SHP77 (cell line): ENCODE measurements at regions not wholly inside any gene's neighbourhood (a gene's known extent, or its start where the extent isn't known, plus 50 kb on each side); places are given as distances from the start of the nearest gene placed in this dataset.
"Not testable (repeated sequence)": the region's sequence is repeated elsewhere in the genome, so short reads cannot be mapped to it uniquely, and the experiment has no call there.

Experiments
- DNase-seq, 2 experiments: peaks; one replicate each; lab custom pipeline; 2025; lab: John Stamatoyannopoulos, UW

DNA sequence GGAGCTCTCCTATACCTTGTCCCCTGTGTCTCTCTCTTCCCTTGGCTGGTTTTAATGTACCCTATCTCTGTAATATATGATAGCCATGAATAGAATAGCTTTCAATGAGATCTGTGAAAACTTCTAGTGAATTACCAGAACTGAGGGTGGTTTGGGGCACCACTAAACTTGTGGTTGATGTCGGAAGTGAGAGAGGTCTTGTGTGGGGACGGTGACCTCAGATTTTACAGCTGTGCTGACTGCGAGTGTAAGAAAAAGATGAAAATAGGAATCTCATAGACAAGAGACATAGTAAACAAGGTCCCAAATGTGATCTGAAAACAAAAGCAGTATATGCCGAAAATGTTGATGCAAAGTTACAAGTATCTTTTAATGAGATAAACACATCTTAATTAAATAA is 332.0 kb upstream of the SPHKAP start:
- DNase-seq, result not testable (repeated sequence)

DNA sequence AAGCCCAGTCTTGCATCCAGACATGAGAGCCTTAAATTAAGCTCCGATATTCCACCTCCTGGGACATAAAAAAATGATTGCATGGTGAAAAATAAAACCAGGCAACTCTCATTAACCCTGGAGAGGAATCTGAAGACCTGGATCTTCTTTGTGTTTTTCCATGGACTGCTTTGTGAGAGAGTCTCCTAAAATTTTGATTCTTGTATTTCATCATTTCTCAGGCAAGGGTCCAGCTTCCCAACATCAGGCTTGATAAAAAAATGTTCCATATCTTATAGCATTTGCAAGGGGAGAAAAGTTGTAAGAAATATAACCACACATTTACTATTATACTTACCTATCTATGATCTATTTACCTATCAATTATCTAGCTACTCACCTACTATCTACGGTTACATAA is 327.5 kb upstream of the SPHKAP start:
- no peak for DNase-seq

DNA sequence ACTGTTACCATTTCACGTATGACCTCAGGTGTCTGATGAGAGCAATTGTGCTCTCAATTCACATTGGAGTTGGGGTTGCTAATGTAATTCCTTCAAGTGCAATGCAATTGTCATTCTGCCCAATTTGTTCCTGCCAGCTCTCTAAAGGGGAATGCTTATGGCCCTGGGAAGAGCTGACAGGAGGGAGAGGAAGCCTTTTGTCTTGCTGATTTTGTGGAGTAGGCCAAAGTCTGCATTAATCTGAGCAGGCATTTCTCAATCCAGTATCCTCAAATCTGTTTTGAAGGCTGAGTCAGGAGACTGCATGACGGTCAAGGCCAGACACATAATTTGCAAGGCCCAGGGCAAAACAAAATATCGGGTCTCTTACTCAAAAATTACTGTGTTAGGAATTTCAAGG is 326.4 kb upstream of the SPHKAP start:
- no peak for DNase-seq

DNA sequence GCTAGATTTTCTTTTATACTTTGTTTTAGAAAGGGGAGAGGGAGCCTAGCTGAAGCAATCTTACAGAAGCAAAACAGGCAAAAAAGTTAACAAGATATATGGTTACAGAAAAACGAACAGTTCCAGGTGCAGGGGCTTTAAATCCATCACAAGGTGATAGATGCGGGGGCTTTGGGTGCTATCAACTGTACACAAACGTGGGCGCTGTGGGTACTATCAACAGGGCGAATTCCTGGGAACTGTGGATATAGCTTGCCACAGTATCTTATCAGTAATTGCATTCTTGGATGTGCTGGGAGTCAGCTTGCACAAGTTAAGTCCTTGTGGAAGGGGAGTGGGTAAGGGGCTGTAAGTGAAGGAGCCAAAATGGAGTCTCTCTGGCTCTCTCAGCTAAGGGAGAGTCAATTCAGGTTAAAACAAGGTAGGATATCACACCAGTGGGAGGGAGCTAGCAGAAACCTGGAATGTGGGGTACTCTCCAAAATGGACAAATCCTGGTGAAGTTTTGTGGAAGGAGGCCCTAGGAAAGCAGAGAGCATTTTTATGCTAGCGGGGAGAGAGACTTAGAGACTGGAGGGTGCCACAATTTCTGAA is 325.8 kb upstream of the SPHKAP start:
- DNase-seq, result no peak

DNA sequence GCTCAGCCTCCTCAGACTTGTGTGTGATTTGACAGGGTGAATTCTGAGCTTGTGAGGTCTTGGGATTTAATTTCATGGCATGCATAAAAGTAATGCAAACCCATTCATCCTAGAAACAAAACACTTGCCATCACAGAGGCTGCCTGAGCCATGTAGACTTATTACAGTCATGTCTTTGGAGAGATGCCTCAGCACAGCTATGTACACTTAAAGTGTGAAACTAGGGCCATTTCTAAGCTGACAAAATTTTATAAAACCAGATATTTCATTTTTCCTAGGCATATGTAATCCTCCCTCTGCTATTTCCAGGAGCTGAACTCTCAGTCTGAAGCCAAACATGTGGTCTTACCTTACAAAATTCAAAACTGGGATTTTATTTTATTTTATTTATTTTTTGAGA is 322.2 kb upstream of the SPHKAP start:
- no peak for DNase-seq

DNA sequence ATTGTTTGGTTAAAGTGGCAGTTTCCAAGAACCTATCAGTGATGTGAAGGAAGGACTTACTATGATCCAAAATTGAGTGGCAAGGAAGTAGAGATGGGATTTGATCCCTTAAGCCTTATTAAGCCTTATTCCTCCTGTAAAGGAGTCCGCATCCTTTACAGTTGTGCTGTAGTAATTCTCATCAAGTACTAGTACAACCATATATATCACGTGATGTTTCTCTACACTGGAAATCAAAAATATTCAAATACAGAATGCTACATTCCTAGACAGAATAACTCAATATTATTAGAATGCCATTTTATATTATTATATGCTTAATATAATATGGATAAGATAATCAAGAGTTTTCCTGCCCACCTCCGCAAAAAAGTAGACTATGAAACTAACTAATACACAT is 312.4 kb upstream of the SPHKAP start:
- no peak for DNase-seq

DNA sequence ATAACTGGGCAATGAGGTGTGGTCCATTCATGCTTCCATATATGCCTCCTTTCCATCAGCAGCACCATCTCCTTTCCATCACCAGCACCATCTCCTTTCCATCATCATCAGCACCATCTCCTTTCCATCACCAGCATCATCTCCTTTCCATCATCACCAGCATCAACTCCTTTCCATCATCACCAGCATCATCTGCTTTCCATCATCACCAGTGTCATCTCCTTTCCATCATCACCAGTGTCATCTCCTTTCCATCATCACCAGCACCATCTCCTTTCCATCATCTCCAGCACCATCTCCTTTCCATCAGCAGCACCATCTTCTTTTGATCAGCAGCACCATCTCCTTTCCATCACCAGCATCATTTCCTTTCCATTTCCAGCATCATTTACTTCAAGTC is 297.5 kb upstream of the SPHKAP start:
- no peak for DNase-seq

DNA sequence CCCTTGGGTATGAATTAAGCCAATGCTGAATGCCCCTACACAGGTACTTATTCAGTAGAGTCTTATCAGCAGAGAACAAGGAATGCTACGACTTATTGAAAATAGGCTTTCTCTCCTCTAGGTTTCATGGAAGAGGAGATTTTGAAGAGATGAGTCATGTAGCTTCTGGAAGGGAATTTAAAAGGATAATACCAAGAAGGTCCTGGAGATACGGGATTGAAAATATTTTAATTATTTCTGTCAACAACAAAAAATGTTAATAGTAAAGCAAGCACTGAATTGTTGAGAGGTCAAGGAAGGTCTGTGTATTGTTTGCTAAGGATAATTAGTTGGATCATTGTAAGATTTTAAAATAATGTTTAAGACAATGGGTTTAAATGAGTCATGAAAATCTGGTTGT is 293.0 kb upstream of the SPHKAP start:
- DNase-seq, result no peak

DNA sequence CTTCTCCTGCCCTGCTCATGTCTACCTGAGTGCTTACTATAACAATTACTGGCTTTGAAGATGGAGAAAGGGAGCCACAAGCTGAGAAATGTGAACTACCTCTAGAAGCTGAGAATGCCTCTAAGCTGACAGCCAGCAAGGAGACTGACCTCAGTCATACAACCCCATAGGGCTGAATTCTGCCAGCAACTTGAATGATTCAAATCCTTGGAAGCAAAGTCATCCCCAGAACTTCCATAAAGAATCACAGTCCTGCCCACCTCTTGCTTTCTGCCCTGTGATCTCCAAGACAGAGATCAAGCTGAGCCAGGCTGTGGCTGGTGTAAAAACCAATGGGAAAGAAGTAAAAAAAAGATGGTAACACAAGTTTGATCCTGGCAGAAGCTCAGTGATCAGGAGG is 288.2 kb upstream of the SPHKAP start:
- no peak for DNase-seq

DNA sequence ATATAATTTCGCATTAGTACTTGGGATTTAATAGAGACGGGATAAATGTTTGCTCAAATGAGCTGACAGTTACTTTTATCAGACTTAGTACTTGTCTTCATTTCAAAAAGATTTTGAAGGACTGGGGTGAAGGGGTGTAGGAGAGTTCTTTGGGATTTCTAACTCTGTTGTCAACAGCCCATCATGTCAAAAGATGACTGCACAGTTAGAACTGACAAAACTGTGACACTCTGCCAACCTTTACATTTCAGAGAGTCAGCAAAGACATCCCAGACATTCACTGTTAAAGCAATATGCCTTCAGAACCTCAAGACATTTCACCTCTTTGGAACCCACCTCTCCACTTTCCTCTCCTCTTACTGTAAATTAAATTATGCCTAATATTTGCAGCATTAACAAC is 285.4 kb upstream of the SPHKAP start:
- DNase-seq, result no peak

DNA sequence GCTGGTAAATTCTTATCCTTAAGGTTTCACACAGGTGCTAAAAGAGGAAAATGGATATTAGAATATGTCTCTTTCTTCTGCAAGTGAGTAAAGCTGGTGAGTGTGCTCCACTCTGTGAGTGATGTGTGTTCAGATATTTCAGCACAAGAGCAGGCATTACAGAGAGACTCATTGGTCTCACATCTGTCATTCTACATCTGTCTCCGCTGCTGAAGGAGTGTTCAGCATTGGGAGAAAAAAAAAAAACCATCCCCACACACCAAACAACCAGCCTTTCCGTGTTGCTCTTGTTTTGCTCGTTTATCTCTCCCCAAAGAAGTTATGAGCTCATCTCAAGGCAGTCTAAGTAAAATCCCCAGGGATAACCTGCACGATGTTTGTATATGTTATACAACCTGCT is 283.9 kb upstream of the SPHKAP start:
- no peak for DNase-seq

DNA sequence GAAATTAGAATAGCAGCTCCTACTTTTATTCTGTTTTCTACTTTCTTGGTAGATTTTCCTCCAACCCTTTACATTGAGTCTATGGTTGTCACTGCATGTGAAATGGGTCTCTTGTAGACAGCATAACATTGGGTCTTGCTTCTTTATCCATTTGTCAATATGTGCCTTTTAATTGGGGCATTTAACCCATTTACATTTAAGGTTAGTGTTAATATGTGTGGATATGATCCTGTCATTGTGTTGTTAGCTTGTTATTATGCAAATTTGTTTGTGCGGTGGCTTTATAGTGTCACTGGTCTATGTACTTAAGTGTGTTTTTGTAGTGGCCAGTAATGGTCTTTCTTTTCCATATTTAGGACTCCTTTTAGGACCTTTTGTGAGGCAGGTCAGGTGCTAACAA is 276.9 kb upstream of the SPHKAP start:
- no peak for DNase-seq

DNA sequence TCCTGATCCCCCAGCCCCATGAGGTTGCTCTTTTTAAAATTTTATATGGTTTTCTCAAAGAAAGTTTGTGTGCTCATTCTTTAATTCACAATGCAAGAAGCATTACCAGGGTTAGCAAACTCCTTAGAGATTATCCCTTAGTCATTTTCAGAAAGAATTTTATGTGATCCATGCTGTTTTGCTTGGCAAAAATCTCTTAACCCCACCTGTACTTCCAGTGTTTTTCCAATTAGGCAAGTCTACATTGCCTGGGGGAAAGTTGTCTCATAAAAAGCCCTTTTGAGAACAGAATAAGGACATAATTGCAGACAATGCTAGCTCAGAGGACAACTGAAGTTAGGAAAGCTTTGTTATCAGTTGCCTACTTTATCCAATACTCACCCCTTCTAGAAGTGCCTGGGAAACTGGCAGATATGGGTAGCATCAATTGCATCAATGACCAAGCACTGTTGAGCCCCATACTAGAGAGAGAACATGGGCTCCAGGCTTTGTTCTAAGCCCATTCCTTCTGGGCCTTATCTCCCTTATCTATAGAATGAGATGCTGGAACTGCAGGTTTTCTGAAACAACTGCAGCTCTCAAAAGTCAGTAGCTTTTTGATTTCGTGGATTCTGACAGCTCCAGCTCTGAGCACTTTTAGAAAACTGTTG is 265.9 kb upstream of the SPHKAP start:
- peak in 1 of 2 experiments; percentile 5 for DNase-seq

DNA sequence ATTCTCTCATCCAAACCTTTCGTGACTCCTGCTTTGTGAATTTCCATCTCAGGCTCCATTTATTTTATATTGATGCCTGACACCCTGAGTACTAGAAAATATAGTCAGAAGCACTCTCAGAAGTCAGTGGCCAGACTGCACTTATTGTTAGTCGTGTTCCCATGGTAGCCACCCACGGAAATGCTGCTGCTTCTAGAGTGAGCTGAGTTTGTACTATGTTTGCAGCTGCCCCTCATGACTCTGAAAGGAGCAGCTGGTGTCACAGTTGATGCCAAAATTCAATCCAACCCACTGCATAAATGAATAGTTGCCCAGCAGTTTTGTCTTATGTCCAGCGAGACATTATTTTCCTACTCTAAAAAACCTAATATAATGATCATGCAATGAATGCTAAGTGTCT is 265.2 kb upstream of the SPHKAP start:
- DNase-seq, result peak; percentile 86 to 87

DNA sequence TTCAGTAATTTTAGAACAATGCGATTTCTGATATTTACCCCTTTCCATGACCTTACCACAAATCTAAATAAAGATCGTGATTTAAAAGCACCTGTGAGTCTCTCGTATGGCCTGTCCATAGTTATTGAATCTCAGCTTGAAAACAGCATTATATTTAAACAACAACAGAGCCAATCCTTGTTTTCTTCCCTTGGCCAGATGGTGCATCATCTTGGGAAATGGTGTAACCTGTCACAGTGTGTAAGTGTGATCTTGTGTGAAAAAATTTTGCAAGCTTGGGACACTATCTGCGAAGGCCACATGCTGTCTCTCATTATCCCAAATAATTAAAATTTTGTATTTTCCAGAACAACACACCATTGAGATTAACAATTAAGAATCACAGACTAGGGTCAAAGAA is 262.7 kb upstream of the SPHKAP start:
- DNase-seq, result no peak

DNA sequence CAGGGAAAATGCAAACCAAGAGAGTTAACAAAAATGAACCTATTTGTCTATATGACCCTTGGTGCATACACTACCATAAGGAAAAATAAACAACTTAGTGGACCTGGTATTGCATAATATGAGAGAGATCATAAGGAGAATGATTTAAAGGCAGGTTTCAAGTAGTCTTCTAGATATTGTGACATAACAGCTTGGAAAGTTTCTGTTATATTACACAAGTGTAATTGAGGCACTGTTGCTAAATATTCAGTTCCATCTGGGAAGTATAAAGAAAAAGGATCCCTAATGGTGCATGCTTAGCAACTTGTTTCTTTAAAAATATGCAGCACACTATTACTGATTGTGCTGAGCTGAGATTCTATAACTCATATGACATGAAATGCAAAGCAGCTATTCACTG is 252.2 kb upstream of the SPHKAP start:
- no peak for DNase-seq

DNA sequence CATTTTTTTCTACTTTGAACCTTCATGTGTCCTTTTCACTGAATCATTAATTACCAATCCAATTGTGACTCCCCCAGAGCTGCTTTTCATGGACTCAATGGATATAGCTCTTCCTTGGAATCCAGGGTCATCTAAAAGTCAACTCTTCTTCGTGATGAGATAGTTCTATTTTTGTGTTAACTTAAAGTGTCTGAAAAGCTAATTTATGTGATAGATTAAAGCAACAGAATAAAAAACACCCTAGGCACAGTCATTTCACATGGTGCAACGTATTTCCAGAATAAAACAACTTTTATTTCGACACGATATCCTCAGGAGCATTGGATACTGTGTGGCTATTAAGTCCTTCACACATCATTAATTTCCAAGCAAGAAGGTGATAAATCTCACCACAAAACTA is 250.6 kb upstream of the SPHKAP start:
- no peak for DNase-seq

DNA sequence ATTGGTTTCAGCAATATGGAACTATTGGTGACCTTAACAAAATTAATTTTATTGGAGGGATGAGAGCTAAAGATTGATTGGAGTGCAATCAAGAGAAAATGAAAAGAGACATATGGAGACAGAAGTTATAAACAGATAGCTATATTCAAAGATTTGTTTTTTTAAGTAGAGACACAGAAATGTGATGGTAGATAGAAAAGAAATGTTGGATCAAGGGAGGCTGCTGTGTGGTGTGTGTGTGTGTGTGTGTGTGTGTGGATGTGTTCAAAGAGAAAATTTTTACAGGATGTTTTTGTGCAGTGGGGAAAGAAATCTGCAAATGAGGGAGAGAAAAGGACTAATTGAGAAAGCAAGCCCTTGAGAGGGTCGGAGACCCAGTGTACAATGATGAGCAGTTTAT is 249.5 kb upstream of the SPHKAP start:
- DNase-seq, result no peak

DNA sequence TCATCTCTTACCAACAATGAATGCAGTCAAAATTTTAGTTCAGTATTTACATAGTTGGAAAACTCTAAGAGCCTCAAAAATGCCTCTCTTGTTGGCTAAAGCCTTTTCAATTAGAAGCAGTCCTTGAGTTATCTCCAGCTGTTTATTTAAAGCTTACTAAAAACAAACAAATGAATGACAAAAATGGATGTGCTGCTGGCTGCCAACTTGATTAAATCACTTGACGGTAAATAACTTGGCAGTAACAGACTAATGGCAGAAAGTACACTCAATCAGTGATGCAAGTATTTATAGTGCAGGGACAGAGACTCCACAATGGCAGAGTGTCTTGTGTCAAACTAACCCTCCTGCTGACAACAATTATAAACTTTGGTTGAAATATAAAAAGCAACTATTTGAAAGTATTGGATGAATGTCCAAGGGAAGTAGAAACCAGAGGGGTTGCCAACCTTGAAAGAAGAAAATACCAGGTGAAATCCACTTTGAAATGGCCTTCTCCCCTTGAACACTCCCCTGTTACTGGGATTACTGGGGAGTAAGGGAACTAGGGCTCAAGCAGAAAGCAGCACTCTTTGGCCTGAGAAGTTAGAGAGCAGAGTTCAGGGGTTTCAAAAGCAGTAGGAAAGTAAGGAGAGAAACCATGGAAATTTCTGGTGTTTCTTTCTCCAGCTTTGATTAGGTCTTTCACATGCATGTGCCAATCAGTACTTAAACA is 245.2 kb upstream of the SPHKAP start:
- no peak for DNase-seq

DNA sequence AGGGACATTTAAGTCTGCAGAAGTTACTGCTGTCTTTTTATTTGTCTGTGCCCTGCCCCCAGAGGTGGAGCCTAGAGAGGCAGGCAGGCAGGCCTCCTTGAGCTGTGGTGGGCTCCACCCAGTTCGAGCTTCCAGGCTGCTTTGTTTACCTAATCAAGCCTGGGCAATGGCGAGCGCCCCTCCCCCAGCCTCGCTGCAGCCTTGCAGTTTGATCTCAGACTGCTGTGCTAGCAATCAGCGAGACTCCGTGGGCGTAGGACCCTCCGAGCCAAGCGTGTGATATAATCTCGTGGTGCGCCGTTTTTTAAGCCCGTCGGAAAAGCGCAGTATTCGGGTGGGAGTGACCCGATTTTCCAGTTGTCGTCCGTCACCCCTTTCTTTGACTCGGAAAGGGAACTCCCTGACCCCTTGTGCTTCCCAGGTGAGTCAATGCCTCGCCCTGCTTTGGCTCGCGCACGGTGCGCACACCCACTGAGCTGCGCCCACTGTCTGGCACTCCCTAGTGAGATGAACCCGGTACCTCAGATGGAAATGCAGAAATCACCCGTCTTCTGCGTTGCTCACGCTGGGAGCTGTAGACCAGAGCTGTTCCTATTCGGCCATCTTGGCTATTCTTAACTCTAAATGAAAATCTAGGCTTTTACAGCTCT is 244.0 kb upstream of the SPHKAP start:
- DNase-seq, result not testable (repeated sequence)

DNA sequence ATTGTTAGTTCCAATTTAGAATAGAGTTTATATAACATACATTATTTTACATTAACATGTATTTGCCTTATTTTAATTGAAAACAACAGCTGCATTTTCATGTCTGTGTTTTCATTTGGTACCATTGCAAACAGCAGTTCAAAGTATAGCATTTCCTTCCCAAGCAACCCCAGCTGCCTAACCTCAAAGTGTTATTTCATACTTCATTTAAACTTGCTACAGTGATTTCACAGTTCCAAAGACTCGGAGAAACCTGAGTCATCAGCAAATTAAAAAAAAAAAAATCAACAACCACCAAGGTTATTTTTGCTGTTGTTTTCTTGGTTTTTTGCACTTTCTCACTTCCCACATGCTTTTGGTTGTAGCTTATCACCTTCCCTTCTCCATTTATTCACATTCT is 236.5 kb upstream of the SPHKAP start:
- DNase-seq, result no peak

DNA sequence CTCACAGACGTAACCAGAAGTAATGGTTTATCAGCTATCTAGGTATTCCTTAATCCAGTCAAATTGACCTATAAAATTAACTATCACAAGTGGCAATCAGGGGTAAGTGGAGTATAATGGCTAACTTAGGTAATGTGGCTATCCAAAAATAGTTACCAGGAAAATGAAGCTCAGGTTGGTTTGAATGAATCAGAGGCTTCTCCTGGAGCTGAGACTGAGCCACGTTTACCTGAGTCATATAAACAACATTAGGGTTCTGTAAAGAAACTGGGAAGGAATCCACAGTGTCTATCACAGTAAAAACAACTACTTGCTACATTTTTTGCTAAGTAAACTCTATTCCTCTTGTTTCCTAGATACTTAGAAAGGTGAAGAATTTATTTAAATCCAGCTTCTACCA is 236.0 kb upstream of the SPHKAP start:
- DNase-seq, result no peak

DNA sequence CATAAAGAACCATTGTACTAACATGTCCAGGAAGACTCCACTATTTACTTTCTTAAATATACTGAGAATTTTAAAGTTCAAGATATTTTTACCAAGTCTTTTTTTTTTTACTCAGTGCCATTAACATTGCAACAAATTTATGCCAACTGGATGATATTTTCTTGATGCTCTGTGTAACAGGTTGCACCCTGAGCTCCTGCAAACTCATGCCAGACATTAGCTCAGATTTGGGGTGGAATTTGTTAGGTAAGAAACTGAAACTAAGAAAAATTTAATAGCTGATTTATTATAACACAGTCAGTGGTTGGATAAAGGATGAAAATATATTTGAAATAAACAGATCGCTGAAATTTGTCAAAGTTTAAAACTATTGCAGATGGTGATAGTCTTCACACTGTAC is 228.6 kb upstream of the SPHKAP start:
- DNase-seq, result no peak
